ENCODE measurements at regions not wholly inside any gene's neighbourhood (a gene's known extent, or its start where the extent isn't known, plus 50 kb on each side); places are given as distances from the start of the nearest gene placed in this dataset.

DNA sequence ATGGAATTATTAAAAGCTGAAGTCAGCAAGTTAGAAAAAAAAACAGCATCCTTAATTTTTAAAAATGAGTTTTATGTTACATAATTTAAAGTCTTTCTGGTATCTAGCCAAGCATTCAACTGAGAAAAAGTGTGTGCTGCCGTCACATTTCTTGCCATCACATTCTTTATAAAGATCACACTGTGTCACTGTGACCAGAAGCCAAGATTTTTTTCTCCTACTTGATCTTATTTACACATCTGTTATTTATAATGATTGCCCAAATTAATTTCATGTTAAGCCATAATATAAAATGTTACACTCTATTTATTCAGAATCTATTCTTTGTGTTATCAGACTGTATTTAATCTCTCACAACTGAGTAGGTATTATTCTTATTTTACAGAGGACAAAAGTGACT, 1603.7 kb downstream of the PLA2G4A start:
- DNase-seq (ENCODE audit: low read depth): no peak
- H3K4me3 ChIP-seq (ENCODE audit: low read depth, low read length): no peak overlapping the region

DNA sequence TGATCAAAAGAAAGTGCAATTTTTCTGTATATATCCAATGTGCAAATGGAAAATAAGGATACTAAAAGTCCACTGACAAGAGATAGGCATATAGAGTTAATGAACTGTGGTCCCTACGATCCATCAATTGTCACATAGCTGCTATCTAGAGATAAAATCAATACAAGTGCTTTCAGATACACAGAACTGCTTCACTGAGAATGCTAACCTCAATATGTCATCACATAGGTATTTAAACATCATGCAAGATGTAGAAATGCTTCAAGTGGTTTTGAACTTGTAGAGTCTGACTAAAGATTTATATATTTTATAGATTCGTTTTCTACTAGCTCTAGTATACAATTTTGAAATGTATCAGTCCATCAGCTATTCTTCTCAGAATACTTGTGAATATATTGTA, 1604.7 kb downstream of the PLA2G4A start:
- peak; percentile 31 for DNase-seq (ENCODE audit: low read depth)
- H3K4me3 ChIP-seq (ENCODE audit: low read depth, low read length): no peak overlapping the region

DNA sequence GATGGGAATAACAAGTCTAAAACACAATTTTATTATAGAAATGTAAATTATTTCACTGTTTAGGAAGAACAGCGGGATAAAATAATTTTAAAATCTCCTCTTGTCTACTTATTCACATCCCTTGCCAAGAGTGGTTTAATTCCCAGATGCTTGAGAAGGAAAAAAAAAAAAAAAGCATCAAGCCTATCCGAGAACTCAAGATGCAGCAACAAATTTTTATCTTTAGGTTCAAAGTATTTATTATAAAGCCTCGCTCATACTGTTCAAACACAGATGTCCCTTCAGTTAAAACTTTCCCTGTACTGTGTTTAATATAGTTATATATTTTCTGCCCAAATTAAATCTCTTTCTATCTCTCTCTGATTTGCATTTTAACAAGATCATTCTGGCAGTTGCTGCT, 1615.8 kb downstream of the PLA2G4A start:
- DNase-seq (ENCODE audit: low read depth): no peak

DNA sequence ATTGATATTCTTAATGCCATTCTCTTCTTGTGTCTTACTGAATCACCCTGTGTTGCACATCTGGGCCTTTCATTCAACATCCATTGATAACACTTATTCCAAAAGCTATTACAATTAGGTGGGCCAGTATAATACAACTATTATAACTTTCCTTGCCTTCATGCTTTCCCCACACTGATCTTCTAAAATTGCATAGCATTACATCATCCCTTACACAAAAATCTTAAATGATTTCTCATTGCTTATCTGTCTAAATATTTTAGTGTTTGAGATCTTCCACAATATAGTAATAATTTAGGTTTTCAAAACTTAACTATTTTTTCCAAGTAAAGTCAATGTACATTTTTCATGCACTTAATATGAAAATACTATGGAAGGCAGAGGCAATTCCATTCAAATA, 1634.1 kb downstream of the PLA2G4A start:
- no peak overlapping the region for H3K4me3 ChIP-seq (ENCODE audit: low read depth, low read length)
- DNase-seq (ENCODE audit: low read depth): no peak

More for the DNA sequence above, 1615.8 kb downstream of the PLA2G4A start:
- H3K4me3 ChIP-seq (ENCODE audit: low read depth, low read length): no peak overlapping the region

DNA sequence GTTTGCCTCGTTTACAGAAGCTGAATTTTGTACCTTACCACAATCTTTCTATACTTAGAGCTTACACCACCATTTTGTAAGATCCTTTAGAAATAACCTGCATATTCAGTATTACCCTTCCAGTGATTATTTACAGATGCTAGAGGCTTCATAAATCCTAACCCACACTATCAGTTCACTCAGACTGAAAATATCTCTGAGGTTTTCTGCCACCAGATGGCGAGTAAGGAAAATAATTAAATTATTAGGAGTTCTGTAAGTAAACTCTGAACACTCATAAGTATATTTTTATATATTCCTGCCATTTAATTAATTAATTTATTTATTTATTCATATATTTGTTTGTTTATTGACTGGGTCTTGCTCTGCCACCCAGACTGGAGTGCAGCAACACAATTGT, 1635.2 kb downstream of the PLA2G4A start:
- H3K4me3 ChIP-seq (ENCODE audit: low read depth, low read length): no peak overlapping the region
- no peak for DNase-seq (ENCODE audit: low read depth)

DNA sequence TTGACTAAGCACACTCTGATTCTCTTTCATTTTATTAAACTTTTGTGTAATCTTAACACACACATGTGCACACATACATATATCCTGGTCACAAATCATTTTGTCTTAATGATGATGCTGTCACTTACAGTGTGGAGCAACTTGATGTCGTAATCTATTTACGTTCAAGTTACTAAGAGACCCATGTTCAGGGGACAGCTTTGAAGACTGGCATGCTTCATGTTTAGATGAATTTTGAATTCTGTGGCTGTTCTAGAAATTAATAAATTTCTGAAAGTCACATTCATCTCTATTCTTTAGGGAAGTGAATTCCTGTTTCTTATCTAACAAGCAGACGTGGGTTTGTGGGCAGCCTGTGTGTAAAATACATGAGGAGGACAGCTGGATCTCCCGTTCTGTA, 1637.8 kb downstream of the PLA2G4A start:
- no peak for DNase-seq (ENCODE audit: low read depth)
- no peak overlapping the region for H3K4me3 ChIP-seq (ENCODE audit: low read depth, low read length)

DNA sequence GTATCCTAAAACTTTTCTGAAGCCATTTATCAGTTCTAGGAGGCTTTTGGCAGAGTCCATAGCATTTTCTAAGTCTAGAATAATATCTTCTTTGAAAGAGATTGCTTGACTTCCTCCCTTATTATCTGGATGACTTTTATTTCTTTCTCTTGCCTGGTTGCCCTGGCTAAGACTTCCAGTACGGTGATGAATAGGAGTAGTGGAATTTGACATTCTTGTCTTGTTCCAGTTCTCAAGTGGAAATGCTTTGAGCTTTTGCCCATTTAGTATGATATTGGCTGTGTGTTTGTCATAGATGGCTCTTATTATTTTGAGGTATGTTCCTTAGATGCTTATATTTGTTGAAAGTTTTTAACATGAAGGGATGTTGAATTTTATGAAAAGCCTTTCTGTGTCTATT, 1647.9 kb downstream of the PLA2G4A start:
- no peak for DNase-seq (ENCODE audit: low read depth)
- no peak overlapping the region for H3K4me3 ChIP-seq (ENCODE audit: low read depth, low read length)

DNA sequence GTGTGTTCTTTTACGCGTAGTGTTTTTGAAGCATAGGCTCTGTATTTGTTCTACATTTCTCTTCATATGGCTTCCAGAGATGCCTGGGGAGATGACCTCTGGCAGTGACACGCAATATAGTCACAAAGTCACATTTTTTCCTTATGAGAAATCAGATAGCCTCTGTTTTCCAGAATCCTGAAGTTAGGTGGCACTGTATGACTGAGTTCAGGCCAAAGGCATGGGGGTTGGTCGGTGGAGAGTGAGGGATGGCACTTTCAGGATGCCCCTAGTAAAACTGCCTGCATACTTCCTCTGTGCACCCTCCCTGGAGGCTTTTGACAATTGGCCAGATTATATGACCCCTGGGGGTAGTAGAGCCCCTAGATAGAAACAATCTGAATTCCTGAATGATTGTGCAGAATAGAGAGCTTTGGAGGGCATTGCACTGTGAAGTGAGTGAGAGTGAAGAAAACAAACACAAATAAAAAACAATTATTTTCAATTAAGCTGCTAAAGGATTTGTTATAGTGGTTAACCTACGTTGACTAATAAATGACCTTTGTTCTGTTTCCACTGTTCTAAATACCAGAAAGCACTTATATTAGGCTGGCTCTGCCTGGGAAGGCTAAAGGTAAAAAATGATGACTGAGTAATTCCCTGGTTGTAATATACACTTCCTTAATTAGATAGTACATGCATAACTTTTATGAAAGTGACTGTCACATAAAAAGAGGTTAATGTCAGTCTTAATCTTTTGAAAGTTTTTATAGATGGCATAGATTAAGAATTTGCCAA, 1660.8 kb downstream of the PLA2G4A start:
- DNase-seq (ENCODE audit: low read depth): peak; percentile 19
- no peak overlapping the region for H3K4me3 ChIP-seq (ENCODE audit: low read depth, low read length)

DNA sequence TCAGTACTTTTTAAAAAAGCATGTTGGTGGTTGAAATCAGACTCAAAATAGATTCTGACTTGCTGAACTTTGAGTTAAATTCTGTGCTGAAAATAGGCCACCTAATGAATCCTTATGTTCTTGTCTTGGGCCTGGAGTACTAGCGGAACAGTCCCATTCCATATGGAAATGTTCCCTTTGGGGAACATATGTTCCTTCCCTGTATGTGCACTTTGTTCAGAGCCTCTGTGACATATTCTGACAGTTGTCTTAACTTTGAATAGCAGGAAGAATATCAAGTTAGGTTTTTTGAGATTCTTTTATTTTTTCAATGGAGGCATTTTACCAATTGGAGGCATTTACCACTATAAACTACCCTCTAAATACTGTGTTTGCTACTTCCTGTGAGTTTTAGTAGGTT, 1667.8 kb downstream of the PLA2G4A start:
- DNase-seq (ENCODE audit: low read depth): no peak
- H3K4me3 ChIP-seq (ENCODE audit: low read depth, low read length): no peak overlapping the region

DNA sequence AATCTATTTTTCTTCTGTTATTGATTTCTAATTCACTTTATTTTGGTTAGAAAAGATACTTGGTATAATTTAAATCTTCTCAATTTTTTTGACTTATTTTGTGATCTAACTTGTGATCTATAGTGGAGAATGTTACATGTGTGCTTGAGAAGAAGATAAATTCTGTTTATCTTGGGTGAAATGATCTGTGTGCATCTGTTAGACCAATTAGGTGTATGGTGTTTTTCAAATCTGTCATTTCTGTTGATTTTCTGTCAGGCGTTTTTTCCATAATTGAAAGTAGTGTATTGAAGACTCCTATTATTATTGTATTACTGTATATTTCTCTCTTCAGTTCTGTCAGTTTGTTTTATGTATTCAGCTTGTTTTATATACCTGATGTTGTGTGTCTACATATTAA, 1668.3 kb downstream of the PLA2G4A start:
- DNase-seq (ENCODE audit: low read depth): no peak
- H3K4me3 ChIP-seq (ENCODE audit: low read depth, low read length): no peak overlapping the region

DNA sequence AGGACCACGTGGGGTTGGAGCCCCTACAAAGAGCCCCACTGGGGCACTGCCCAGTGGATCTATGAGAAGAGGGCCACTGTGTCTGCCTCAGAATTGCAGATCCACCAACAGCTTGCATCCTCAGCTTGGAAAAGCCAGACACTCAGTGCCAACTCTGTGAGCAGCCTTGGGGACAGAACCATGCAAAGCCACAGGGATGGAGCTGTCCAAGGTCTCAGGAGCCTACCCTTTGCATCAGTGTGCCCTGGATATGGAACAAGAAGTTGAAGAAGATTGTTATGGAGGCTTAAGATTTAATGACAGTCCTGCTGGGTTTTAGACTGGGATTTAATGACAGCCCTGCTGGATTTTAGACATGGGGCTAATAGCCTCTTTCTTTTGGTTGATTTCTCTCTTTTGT, 1670.9 kb downstream of the PLA2G4A start:
- DNase-seq (ENCODE audit: low read depth): no peak
- H3K4me3 ChIP-seq (ENCODE audit: low read depth, low read length): no peak overlapping the region

DNA sequence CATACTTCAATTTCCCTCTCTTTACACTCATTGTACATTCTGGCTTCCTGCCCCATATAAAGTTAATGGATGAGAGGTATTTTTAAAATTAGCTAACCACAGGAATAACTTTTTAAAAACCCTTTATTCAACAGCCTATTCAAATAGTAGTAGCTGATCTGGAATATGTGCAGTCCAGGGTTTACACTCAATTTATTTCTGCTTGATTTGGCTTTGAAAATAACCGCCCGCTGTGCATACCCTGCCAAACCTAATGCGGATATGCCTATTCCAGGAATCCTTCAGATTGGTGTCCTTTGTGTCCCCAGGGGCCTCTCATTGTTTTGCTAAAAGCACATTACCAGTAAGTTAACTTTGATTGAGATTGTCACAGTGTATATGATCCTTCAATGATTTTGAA, 1686.2 kb downstream of the PLA2G4A start:
- DNase-seq (ENCODE audit: low read depth): no peak
- no peak overlapping the region for H3K4me3 ChIP-seq (ENCODE audit: low read depth, low read length)

DNA sequence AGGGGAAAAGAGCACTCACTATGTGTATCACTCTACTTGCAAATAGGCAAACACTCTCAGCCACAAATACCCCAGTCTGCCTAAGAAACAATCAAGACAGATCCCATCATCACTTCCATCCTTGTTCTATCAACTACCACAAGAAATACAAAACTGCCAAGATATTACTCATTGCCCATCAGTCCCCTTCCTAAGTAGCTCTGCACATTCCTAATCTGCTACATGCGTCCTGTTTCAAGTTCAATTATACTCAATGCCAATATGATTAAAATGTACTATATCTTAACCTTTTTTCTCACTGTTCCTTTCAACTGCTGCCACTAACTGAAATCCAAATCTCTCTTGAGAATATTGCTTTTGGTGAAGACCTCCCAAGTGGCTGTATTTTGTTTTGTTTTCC, 1688.4 kb downstream of the PLA2G4A start:
- no peak overlapping the region for H3K4me3 ChIP-seq (ENCODE audit: low read depth, low read length)
- DNase-seq (ENCODE audit: low read depth): no peak

DNA sequence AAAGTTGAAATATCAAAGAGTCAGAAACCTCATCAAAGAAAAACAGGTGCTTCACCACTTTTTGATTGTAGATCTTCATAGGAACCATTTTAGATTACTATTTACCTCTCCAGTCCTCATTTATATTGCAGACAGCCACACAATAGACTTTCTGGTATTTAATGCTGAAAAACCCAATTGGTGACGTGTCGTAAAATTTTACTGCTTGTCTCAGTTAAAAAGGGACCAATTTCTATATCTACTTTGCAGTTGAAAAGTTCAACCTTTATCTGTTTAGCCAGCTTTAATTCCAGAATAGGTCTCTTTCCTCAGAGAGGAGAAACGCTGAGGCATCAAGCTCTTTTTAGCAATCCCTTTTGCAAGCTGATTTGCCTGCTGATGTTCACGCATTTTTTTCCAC, 1722.4 kb downstream of the PLA2G4A start:
- no peak overlapping the region for H3K4me3 ChIP-seq (ENCODE audit: low read depth, low read length)
- no peak for DNase-seq (ENCODE audit: low read depth)

DNA sequence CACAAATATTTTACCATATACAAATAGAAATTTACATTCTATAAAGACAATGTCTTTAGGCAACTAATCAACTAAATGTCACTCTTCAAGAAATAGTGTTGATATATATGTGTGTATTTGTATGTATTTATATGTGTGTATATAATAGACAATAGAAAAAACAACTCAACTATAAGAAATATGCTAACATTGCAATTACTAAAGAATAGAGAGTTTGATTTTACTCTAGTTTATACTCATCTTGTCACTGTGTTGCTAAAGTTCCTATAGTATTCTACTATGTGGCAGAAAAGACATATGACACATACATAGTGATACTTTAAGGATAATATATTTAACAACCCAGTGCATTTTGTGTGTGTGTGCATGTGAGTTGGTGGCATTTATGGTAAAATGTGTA, 1728.3 kb downstream of the PLA2G4A start:
- DNase-seq (ENCODE audit: low read depth): no peak
- H3K4me3 ChIP-seq (ENCODE audit: low read depth, low read length): no peak overlapping the region

DNA sequence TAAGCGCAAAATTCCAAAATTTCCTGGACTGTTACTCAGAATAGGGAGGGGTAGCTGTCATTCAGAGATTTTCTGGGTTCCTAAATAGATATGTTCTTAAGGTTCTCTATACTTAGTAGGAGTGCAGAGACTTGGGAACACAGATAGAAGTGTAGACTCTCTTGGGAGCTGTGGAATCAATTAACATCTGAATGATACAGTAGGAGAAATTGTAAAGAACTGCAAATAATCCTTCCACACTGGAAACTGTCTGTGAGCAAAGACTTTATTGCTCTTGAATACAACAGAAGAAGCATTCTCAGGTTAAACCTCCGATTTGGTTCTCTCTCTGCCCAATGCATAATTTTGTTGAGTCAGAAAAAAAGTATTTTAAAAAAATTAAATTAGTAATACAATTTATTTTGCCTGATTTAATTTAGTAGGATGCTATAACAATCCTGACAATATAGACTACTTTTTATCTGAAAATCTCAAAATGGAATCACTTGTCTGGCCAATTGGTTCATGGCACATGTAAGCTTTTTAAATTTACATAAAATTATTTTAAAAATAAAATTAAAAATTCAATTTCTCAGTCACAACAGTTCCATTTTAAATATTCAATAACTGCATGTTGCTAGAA, 1754.3 kb downstream of the PLA2G4A start:
- DNase-seq (ENCODE audit: low read depth): no peak
- H3K4me3 ChIP-seq (ENCODE audit: low read depth, low read length): no peak overlapping the region

DNA sequence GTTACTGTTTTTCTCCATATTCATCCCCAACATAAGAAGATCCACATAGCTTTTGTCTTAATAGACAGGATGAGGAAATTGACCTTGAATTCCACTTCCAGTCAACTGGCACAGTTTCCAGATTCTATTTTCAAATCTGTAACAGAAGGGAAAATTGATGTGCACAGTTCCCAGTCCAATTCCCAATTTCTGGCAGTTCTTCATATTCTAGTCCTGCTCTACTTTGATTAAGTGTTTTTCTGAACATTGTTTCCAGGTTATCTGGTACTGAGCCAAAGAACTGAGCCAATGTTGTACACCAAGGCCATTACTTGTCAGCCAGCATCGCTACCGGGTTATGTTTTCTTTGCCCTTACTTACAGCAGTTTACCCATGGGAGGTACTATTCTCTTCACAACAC, 1755.4 kb downstream of the PLA2G4A start:
- H3K4me3 ChIP-seq (ENCODE audit: low read depth, low read length): no peak overlapping the region
- DNase-seq (ENCODE audit: low read depth): no peak

DNA sequence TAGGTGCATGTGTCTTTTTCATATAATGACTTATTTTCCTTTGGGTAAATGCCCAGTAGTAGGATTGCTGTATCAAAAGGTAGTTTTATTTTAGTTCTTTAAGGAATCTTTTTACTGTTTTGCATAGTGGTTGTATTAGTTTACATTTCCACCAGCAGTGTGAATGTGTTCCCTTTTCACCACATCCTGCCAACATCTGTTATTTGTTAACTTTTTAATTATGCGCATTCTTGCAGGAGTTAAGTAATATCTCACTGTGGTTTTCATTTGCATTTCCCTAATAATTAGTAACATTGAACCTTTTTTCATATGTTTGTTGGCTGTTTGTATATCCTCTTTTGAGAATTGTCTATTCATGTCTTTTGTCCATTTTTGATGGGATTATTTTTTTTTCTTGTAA, 1761.9 kb downstream of the PLA2G4A start:
- no peak overlapping the region for H3K4me3 ChIP-seq (ENCODE audit: low read depth, low read length)
- DNase-seq (ENCODE audit: low read depth): no peak

DNA sequence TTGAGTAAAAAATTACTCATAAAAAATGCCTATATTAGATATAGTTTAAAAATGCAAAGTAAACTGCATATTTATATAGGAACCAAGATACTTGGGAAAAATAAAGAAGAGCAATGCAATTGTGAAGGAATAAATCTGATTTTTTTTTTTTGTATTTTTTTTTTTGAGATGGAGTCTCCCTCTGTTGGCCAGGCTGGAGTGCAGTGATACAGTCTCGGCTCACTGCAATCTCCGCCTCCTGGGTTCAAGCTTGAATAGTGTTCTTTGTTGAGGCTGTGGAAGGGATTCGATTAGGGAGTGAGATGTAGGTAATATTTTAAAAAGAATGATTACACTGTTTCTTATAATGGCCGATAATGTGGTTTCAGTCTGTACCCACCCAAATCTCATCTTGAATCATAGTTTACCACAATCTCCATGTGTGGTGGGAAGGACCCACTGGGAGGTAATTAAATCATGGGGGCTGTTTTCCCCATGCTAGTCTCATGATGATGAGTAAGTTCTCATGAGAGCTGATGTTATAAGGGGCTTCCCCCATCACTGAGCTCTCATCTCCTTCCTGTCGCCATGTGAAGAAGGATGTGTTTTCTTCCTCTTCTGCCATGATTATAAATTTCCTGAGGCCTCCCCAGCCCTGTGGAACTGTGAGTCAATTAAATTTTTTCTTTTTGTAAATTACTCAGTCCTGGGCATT, 1765.9 kb downstream of the PLA2G4A start:
- H3K4me3 ChIP-seq (ENCODE audit: low read depth, low read length): no peak overlapping the region

DNA sequence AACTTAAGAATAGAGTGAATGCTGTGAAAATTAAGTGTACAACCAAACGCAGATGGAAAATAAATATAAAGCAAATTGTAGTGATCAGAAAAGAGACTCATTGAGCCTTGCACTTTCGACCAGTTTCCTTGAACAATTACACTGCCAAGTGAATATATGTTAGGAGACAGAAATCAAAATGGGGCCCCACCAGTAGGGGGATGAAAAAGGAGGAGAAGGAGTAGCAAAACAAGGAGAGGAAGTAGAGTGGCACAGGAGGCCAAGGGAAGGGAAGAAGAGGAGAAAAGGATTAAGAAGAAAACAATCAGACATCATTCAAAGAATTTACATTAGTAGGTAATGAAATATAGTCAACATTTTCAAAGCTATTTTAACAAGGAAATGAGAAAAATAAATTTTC, 1770.6 kb downstream of the PLA2G4A start:
- no peak for DNase-seq (ENCODE audit: low read depth)

More for the DNA sequence above, 1765.9 kb downstream of the PLA2G4A start:
- DNase-seq (ENCODE audit: low read depth): no peak

DNA sequence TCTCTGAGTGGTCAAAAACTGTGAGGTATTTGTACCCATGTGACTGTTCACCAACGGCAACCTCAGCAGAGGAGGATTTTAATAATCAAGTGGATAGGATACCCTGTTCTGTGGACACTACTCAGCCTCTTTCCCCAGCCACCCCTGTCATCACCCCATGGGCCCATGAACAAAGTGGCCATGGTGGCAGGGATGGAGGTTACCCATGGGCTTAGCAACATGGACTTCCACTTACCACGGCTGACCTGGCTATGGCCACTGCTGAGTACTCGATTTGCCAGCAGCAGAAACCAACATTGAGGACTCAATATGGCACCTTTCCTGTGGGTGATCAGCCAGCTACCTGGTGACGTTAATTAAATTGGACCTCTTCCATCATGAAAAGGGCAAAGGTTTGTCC, 1782.7 kb downstream of the PLA2G4A start:
- H3K4me3 ChIP-seq (ENCODE audit: low read depth, low read length): no peak overlapping the region
- DNase-seq (ENCODE audit: low read depth): no peak

More for the DNA sequence above, 1770.6 kb downstream of the PLA2G4A start:
- H3K4me3 ChIP-seq (ENCODE audit: low read depth, low read length): no peak overlapping the region

Data from skeletal muscle cell (primary cell).